Sciatic nerve (tissue), 2 donors: ENCODE measurements at regions not wholly inside any gene's neighbourhood (a gene's known extent, or its start where the extent isn't known, plus 50 kb on each side); places are given as distances from the start of the nearest gene placed in this dataset.

ENCODE experiments used
- ATAC-seq: fragments of 200-7000 bp; cut with Tn5 transposase; one replicate; pipeline ENCODE4 v1.9.1; 2020; ENCODE audit warnings: mild to moderate bottlenecking, moderate library complexity
- DNase-seq: peaks from one replicate; pipeline ENCODE4 v3.0.0-alpha.2; 2020; ENCODE audit warnings: low spot score
- intact Hi-C: fragments of 100-400 bp; cut with DNase I; formaldehyde crosslinking; loops from one replicate; pipeline ENCODE4 v1.14.2; 2022
- donor health status: DM: no; HTN: no; CAD: no.
- donor health status: DM: no; HTN: no; CAD: no.

- intact Hi-C loops: no loop called here
- DNase-seq (no peak), ATAC-seq (no peak)
Observed at GRCh38 chr9:103700195-103700962, 393.7 kb upstream of the SMC2 start.

- intact Hi-C loops: no loop called here
Observed at GRCh38 chr9:103702572-103702971, 391.5 kb upstream of the SMC2 start.

GRCh38 chr9:103707181-103707580 is 386.9 kb upstream of the SMC2 start:
- DNase-seq: no peak
- no peak for ATAC-seq
- intact Hi-C loops: no loop called here

More at GRCh38 chr9:103702572-103702971, 391.5 kb upstream of the SMC2 start:
- DNase-seq (no peak), ATAC-seq (no peak)

GRCh38 chr9:103709366-103709765 is 384.7 kb upstream of the SMC2 start:
- intact Hi-C loops: no loop called here
- DNase-seq: no peak
- ATAC-seq: no peak

GRCh38 chr9:103713631-103714030 is 380.5 kb upstream of the SMC2 start:
- DNase-seq: no peak
- intact Hi-C loops: no loop called here
- ATAC-seq: no peak

- DNase-seq: no peak
- no peak for ATAC-seq
- intact Hi-C loops: no loop called here
Observed at GRCh38 chr9:103714992-103715391, 379.1 kb upstream of the SMC2 start.

GRCh38 chr9:103721056-103721455 is 373.1 kb upstream of the SMC2 start:
- intact Hi-C loops: no loop called here

GRCh38 chr9:103730866-103731265 is 363.2 kb upstream of the SMC2 start:
- DNase-seq (no peak), ATAC-seq (no peak)
- intact Hi-C loops: no loop called here

More at GRCh38 chr9:103721056-103721455, 373.1 kb upstream of the SMC2 start:
- ATAC-seq: no peak
- DNase-seq: no peak

- no peak for DNase-seq
- intact Hi-C loops: no loop called here
- no peak for ATAC-seq
Observed at GRCh38 chr9:103731541-103731940, 362.6 kb upstream of the SMC2 start.

- no peak for ATAC-seq
- intact Hi-C loops: no loop called here
Observed at GRCh38 chr9:103734471-103734870, 359.6 kb upstream of the SMC2 start.

GRCh38 chr9:103755441-103755840 is 338.7 kb upstream of the SMC2 start:
- intact Hi-C loops: no loop called here
- ATAC-seq: no peak
- DNase-seq: no peak

More at GRCh38 chr9:103734471-103734870, 359.6 kb upstream of the SMC2 start:
- DNase-seq: no peak

- DNase-seq (no peak), ATAC-seq (no peak)
- intact Hi-C loops: no loop called here
Observed at GRCh38 chr9:103755986-103756385, 338.1 kb upstream of the SMC2 start.

GRCh38 chr9:103757062-103757461 is 337.0 kb upstream of the SMC2 start:
- intact Hi-C loops: no loop called here
- ATAC-seq (no peak), DNase-seq (no peak)

GRCh38 chr9:103761466-103761865 is 332.6 kb upstream of the SMC2 start:
- intact Hi-C loops: no loop called here
- DNase-seq: no peak

GRCh38 chr9:103789686-103790085 is 304.4 kb upstream of the SMC2 start:
- DNase-seq (no peak), ATAC-seq (no peak)
- intact Hi-C loops: no loop called here

More at GRCh38 chr9:103761466-103761865, 332.6 kb upstream of the SMC2 start:
- no peak for ATAC-seq

GRCh38 chr9:103798620-103799019 is 295.5 kb upstream of the SMC2 start:
- intact Hi-C loops: no loop called here
- ATAC-seq (no peak), DNase-seq (no peak)

- ATAC-seq: no peak
- intact Hi-C loops: no loop called here
- DNase-seq: no peak
Observed at GRCh38 chr9:103799959-103800358, 294.1 kb upstream of the SMC2 start.

GRCh38 chr9:103802068-103802467 is 292.0 kb upstream of the SMC2 start:
- intact Hi-C loops: no loop called here
- ATAC-seq: no peak

GRCh38 chr9:103803245-103803644 is 290.9 kb upstream of the SMC2 start:
- no peak for DNase-seq
- intact Hi-C loops: no loop called here
- no peak for ATAC-seq

More at GRCh38 chr9:103802068-103802467, 292.0 kb upstream of the SMC2 start:
- DNase-seq: no peak

GRCh38 chr9:103804077-103804735 is 289.9 kb upstream of the SMC2 start:
- DNase-seq: no peak
- ATAC-seq: no peak
- intact Hi-C loops: no loop called here

- DNase-seq (no peak), ATAC-seq (no peak)
- intact Hi-C loops: no loop called here
Observed at GRCh38 chr9:103809745-103810144, 284.4 kb upstream of the SMC2 start.
